ENCODE measurements at regions not wholly inside any gene's neighbourhood (a gene's known extent, or its start where the extent isn't known, plus 50 kb on each side); places are given as distances from the start of the nearest gene placed in this dataset.

DNA sequence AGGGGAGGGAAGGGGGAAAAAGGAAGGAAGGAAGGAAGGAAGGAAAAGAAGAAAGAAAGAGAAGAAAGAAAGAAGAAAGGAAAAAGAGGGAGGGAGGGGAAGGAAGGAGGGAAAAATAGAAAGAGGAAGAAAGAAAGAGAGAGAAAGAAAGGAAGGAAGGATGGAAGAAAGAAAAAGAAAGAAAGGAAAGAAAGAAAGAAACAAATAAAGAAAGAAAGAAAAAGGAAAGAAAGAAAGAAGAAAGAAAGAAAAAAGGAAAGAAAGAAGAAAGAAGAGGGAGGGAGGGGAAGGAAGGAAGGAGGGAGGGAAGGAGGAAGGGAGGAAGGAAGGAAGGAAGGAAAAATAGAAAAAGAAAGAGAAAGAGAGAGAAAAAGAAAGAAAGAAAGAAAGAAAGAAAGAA lies 315.8 kb upstream of the PIK3C3 start:
- TF ChIP-seq, protein P1, sequence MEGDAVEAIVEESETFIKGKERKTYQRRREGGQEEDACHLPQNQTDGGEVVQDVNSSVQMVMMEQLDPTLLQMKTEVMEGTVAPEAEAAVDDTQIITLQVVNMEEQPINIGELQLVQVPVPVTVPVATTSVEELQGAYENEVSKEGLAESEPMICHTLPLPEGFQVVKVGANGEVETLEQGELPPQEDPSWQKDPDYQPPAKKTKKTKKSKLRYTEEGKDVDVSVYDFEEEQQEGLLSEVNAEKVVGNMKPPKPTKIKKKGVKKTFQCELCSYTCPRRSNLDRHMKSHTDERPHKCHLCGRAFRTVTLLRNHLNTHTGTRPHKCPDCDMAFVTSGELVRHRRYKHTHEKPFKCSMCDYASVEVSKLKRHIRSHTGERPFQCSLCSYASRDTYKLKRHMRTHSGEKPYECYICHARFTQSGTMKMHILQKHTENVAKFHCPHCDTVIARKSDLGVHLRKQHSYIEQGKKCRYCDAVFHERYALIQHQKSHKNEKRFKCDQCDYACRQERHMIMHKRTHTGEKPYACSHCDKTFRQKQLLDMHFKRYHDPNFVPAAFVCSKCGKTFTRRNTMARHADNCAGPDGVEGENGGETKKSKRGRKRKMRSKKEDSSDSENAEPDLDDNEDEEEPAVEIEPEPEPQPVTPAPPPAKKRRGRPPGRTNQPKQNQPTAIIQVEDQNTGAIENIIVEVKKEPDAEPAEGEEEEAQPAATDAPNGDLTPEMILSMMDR (IDR thresholded peaks at IDR 0.05; ENCODE audit: insufficient read depth, low read depth, low read length) = no peak
- TF ChIP-seq EZH2 (IDR thresholded peaks at IDR 0.05; ENCODE audit: insufficient read depth, low read length) = no peak
